ENCODE measurements at regions not wholly inside any gene's neighbourhood (a gene's known extent, or its start where the extent isn't known, plus 50 kb on each side); places are given as distances from the start of the nearest gene placed in this dataset.

DNA sequence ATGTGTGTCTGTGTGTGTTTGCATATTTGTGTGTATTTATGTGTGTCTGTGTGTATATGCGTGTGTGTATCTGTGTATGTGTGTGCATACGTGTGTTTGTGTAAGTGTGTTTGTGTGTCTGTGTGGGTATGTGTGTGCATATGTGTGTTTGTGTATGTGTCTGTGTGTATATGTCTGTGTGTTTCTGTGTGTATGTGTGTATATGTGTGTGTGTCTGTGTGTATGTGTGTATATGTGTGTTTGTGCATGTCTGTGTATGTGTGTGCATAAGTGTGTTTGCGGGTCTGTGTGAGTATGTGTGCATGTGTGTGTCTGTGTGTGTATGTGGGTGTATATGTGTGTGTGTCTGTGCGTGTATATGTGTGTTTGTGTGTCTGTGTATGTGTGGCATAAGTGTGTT lies 1030.5 kb upstream of the TMEM132C start:
- no peak for TF ChIP-seq EZH2 (IDR thresholded peaks at IDR 0.05; ENCODE audit: borderline replicate concordance, insufficient read depth, low read depth, low read length, poor library complexity, severe bottlenecking)
- TF ChIP-seq, protein P1, sequence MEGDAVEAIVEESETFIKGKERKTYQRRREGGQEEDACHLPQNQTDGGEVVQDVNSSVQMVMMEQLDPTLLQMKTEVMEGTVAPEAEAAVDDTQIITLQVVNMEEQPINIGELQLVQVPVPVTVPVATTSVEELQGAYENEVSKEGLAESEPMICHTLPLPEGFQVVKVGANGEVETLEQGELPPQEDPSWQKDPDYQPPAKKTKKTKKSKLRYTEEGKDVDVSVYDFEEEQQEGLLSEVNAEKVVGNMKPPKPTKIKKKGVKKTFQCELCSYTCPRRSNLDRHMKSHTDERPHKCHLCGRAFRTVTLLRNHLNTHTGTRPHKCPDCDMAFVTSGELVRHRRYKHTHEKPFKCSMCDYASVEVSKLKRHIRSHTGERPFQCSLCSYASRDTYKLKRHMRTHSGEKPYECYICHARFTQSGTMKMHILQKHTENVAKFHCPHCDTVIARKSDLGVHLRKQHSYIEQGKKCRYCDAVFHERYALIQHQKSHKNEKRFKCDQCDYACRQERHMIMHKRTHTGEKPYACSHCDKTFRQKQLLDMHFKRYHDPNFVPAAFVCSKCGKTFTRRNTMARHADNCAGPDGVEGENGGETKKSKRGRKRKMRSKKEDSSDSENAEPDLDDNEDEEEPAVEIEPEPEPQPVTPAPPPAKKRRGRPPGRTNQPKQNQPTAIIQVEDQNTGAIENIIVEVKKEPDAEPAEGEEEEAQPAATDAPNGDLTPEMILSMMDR (IDR thresholded peaks at IDR 0.05): no peak

Measured in B cell (primary cell).